ENCODE measurements at regions not wholly inside any gene's neighbourhood (a gene's known extent, or its start where the extent isn't known, plus 50 kb on each side); places are given as distances from the start of the nearest gene placed in this dataset.

- H3K27ac ChIP-seq (ENCODE audit: low read length) = no peak overlapping the region
- no peaks in the 10 kb centered on the region for H3K27me3 ChIP-seq (ENCODE audit: insufficient read depth, low read depth, low read length)
- no peak overlapping the region for H3K9ac ChIP-seq (ENCODE audit: low read length)
- no peaks in the 10 kb centered on the region for H3K79me2 ChIP-seq (replicated peaks; ENCODE audit: insufficient read depth, low read length)
- no peaks in the 10 kb centered on the region for H3K36me3 ChIP-seq (ENCODE audit: insufficient read depth, low read length)
- no peaks in the 10 kb centered on the region for H4K20me1 ChIP-seq (ENCODE audit: insufficient read depth)
- no peak overlapping the region for H3K4me2 ChIP-seq (ENCODE audit: low read length)
- TF ChIP-seq RAD21 (conservative IDR thresholded peaks at IDR 0.05) (no peak), EZH2 (IDR thresholded peaks at IDR 0.05; ENCODE audit: borderline replicate concordance, insufficient read depth, low read length, poor library complexity, severe bottlenecking) (no peak), CTCF (IDR thresholded peaks at IDR 0.05; ENCODE audit: poor library complexity, severe bottlenecking) (no peak), SMC3 (conservative IDR thresholded peaks at IDR 0.05; ENCODE audit: poor library complexity) (no peak), REST (IDR thresholded peaks at IDR 0.05; ENCODE audit: borderline replicate concordance) (no peak), POLR2AphosphoS5 (IDR thresholded peaks at IDR 0.05) (no peak), MXI1 (conservative IDR thresholded peaks at IDR 0.05; ENCODE audit: poor library complexity, severe bottlenecking) (no peak), EP300 (conservative IDR thresholded peaks at IDR 0.05; ENCODE audit: poor library complexity, severe bottlenecking) (no peak), TAF1 (IDR thresholded peaks at IDR 0.05; ENCODE audit: low read depth) (no peak)
- H3F3A ChIP-seq (ENCODE audit: insufficient read depth, low read length, poor library complexity, severe bottlenecking) = peaks cover 4% of the 10 kb centered on the region
- H2AFZ ChIP-seq (ENCODE audit: low read depth, low read length) = no peak overlapping the region
- H3K9me3 ChIP-seq (ENCODE audit: low read length) = no peaks in the 10 kb centered on the region
- no peaks in the 10 kb centered on the region for H3K9me2 ChIP-seq (ENCODE audit: insufficient read depth, low read length)
- H3K4me3 ChIP-seq (ENCODE audit: low read length) = no peak overlapping the region
Observed at GRCh38 chr2:102977426-102978090, 215.7 kb downstream of the TMEM182 start.

GRCh38 chr2:102978091-102978490, 216.3 kb downstream of the TMEM182 start:
- Histone ChIP-seq H3K27me3 (ENCODE audit: insufficient read depth, low read depth, low read length) (no peaks in the 10 kb centered on the region), H3K4me3 (ENCODE audit: low read length) (no peak overlapping the region), H3K9ac (ENCODE audit: low read length) (no peak overlapping the region), H2AFZ (ENCODE audit: low read depth, low read length) (no peak overlapping the region), H3F3A (ENCODE audit: insufficient read depth, low read length, poor library complexity, severe bottlenecking) (peaks cover 4% of the 10 kb centered on the region), H3K9me2 (ENCODE audit: insufficient read depth, low read length) (no peaks in the 10 kb centered on the region), H3K4me2 (ENCODE audit: low read length) (no peak overlapping the region), H3K27ac (ENCODE audit: low read length) (no peak overlapping the region), H3K79me2 (replicated peaks; ENCODE audit: insufficient read depth, low read length) (no peaks in the 10 kb centered on the region), H3K9me3 (ENCODE audit: low read length) (no peaks in the 10 kb centered on the region), H3K36me3 (ENCODE audit: insufficient read depth, low read length) (no peaks in the 10 kb centered on the region), H4K20me1 (ENCODE audit: insufficient read depth) (no peaks in the 10 kb centered on the region)
- TF ChIP-seq CTCF (IDR thresholded peaks at IDR 0.05; ENCODE audit: poor library complexity, severe bottlenecking) (no peak), REST (IDR thresholded peaks at IDR 0.05; ENCODE audit: borderline replicate concordance) (no peak), SMC3 (conservative IDR thresholded peaks at IDR 0.05; ENCODE audit: poor library complexity) (no peak), EZH2 (IDR thresholded peaks at IDR 0.05; ENCODE audit: borderline replicate concordance, insufficient read depth, low read length, poor library complexity, severe bottlenecking) (no peak), POLR2AphosphoS5 (IDR thresholded peaks at IDR 0.05) (no peak), EP300 (conservative IDR thresholded peaks at IDR 0.05; ENCODE audit: poor library complexity, severe bottlenecking) (no peak), RAD21 (conservative IDR thresholded peaks at IDR 0.05) (no peak), TAF1 (IDR thresholded peaks at IDR 0.05; ENCODE audit: low read depth) (no peak), MXI1 (conservative IDR thresholded peaks at IDR 0.05; ENCODE audit: poor library complexity, severe bottlenecking) (no peak)

Measured in neural cell (in vitro differentiated cells).